ENCODE measurements at regions not wholly inside any gene's neighbourhood (a gene's known extent, or its start where the extent isn't known, plus 50 kb on each side); places are given as distances from the start of the nearest gene placed in this dataset.

- TF ChIP-seq ATF2 (CRISPR knock-in tag; IDR thresholded peaks at IDR 0.05; ENCODE audit: borderline replicate concordance, low read depth) = no peak
- TF ChIP-seq ZSCAN18 (CRISPR knock-in tag; IDR thresholded peaks at IDR 0.05) = no peak
- no peak for TF ChIP-seq CTCF (IDR thresholded peaks at IDR 0.05)
- TF ChIP-seq ZNF121 (CRISPR knock-in tag; IDR thresholded peaks at IDR 0.05) = no peak
- TF ChIP-seq NFYB (CRISPR knock-in tag; conservative IDR thresholded peaks at IDR 0.05; ENCODE audit: low read depth) = no peak
- TF ChIP-seq E2F1 (CRISPR knock-in tag; IDR thresholded peaks at IDR 0.05) = no peak
- no peak for TF ChIP-seq GABPB1 (CRISPR knock-in tag; IDR thresholded peaks at IDR 0.05)
- TF ChIP-seq ZBTB21 (CRISPR knock-in tag; IDR thresholded peaks at IDR 0.05; ENCODE audit: borderline replicate concordance) = no peak
- no peak for TF ChIP-seq ZNF138 (CRISPR knock-in tag; conservative IDR thresholded peaks at IDR 0.05)
- TF ChIP-seq USF2 (CRISPR knock-in tag; IDR thresholded peaks at IDR 0.05) = no peak
These were observed 510.6 kb downstream of the RAB28 start for GRCh38 chr4:12973522-12973921.
